ENCODE measurements at regions not wholly inside any gene's neighbourhood (a gene's known extent, or its start where the extent isn't known, plus 50 kb on each side); places are given as distances from the start of the nearest gene placed in this dataset.
"Not testable (repeated sequence)": the region's sequence is repeated elsewhere in the genome, so short reads cannot be mapped to it uniquely, and the experiment has no call there.

DNA sequence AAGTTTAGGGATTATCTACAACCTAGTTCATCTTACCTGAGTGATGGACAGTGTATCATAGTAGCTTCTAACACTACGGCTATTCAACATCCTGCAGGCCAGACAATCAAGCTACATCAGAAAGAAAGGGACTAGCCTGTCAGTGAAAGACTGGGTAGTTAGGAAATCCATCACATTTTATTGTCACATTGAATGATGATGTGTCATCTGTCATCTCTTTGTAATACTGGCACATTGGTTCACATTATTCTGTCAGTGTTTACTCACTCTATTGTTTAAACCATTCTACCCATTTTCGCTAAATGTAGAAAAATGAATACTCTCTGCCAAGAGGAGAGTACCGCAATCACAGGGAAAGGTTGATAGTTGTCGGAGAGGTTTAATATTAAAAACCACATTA lies 1155.8 kb downstream of the TUSC7 start:
- TF ChIP-seq, protein P1, sequence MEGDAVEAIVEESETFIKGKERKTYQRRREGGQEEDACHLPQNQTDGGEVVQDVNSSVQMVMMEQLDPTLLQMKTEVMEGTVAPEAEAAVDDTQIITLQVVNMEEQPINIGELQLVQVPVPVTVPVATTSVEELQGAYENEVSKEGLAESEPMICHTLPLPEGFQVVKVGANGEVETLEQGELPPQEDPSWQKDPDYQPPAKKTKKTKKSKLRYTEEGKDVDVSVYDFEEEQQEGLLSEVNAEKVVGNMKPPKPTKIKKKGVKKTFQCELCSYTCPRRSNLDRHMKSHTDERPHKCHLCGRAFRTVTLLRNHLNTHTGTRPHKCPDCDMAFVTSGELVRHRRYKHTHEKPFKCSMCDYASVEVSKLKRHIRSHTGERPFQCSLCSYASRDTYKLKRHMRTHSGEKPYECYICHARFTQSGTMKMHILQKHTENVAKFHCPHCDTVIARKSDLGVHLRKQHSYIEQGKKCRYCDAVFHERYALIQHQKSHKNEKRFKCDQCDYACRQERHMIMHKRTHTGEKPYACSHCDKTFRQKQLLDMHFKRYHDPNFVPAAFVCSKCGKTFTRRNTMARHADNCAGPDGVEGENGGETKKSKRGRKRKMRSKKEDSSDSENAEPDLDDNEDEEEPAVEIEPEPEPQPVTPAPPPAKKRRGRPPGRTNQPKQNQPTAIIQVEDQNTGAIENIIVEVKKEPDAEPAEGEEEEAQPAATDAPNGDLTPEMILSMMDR (IDR thresholded peaks at IDR 0.05), result no peak
- Mint-ChIP-seq H3K36me3 (ENCODE audit: low read depth) (no peaks in the 10 kb centered on the region), H3K27me3 (ENCODE audit: low read depth, poor library complexity) (no peaks in the 10 kb centered on the region), H3K9me3 (no peaks in the 10 kb centered on the region), H3K4me1 (no peaks in the 10 kb centered on the region), H3K27ac (no peak overlapping the region), H3K4me3 (no peak overlapping the region)
- DNase-seq, result no peak

DNA sequence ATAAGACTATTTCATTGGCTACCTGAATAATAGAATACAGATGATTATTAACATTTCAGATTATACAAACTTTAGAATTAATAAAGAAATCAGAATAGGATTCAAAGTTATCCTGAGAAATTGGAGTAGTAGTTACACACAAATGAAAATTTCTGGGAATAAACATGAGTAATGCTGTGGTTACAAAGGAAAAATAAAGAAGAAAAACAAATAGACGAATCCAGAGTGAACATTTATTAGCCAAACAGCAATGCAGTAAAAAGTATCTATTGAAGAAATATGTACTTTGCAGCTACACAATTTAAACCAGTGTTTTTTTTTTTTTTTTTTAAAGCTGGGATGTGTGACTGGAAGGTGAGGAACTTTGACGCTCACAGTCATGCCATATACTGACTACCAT lies 1159.2 kb downstream of the TUSC7 start:
- H3K4me3 Mint-ChIP-seq, result no peak overlapping the region
- DNase-seq, result no peak
- H3K27ac Mint-ChIP-seq, result no peak overlapping the region
- H3K4me1 Mint-ChIP-seq, result no peaks in the 10 kb centered on the region
- no peaks in the 10 kb centered on the region for H3K36me3 Mint-ChIP-seq (ENCODE audit: low read depth)
- TF ChIP-seq, protein P1 (IDR thresholded peaks at IDR 0.05), result no peak
- H3K9me3 Mint-ChIP-seq, result no peaks in the 10 kb centered on the region
- no peaks in the 10 kb centered on the region for H3K27me3 Mint-ChIP-seq (ENCODE audit: low read depth, poor library complexity)

DNA sequence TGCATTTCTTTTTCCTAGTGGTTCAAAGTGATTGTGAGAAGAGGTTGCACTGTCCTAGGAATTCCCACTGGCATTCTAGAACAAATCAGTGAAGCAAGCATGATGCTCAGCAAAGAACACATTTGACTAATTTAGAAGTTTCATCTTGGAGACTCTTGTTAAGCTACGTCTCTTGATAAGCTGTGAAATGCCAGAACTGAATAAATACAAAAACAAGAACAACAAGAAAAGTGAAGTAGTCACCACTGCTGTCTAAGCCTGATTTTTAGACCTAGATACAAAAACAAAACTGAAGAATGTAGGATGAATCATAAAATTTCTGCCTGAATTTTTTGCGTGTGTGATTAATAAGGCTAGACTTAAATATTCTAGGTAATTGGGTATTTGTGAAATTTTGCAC lies 1162.4 kb downstream of the TUSC7 start:
- no peaks in the 10 kb centered on the region for H3K4me1 Mint-ChIP-seq
- H3K9me3 Mint-ChIP-seq, result no peaks in the 10 kb centered on the region
- H3K4me3 Mint-ChIP-seq, result no peak overlapping the region
- H3K36me3 Mint-ChIP-seq (ENCODE audit: low read depth), result no peaks in the 10 kb centered on the region
- TF ChIP-seq, protein P1 (IDR thresholded peaks at IDR 0.05), result no peak
- no peak for DNase-seq
- no peaks in the 10 kb centered on the region for H3K27me3 Mint-ChIP-seq (ENCODE audit: low read depth, poor library complexity)
- H3K27ac Mint-ChIP-seq, result no peak overlapping the region

DNA sequence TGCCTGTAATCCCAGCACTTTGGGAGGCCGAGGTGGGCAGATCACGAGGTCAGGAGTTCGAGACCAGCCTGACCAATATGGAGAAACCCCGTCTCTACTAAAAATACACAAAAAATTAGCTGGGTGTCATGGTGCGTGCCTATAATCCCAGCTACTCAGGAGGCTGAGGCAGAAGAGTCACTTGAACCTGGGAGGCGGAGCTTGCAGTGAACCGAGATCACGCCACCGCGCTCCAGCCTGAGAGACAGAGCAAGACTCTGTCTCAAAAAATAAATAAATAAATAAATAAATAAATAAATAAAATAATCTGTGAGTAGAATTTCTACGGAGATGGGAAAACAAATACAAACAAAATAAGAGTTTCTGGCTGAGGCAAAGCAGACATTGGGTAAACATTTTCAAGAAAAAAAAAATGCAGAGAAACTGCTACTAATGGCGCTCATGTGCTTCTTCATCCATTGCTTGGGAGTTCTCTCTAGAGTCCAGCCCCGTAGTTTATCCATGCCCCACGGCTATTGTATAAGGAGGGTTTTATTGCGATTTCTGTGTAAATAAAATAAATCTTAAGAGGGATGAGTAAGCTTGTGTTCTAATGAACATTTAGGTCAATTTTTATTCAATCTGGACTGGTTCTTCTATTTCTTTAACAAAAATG lies 1161.9 kb downstream of the IGSF11 start:
- DNase-seq; H3K36me3 Mint-ChIP-seq (ENCODE audit: low read depth); H3K4me1 Mint-ChIP-seq; H3K9me3 Mint-ChIP-seq; H3K27ac Mint-ChIP-seq; H3K4me3 Mint-ChIP-seq; H3K27me3 Mint-ChIP-seq (ENCODE audit: low read depth, poor library complexity): not testable (repeated sequence)

DNA sequence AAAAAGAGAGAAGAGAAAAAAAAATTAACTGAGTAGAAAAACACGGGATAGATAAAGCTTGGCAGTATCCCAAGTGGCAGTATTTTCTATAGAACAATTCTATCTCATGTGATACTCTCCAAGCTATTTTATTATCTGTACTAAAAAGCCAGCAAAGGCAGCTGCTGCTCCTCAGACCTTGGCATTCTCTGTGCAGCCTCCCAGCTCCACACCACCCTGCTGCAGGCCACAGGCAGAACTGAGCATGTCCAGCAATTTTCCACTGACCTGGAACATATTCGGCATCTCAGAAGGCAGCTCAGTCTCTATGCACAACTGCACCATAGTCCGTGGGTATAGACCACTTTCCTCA lies 1161.4 kb downstream of the IGSF11 start:
- Mint-ChIP-seq H3K4me3 (no peak overlapping the region), H3K36me3 (ENCODE audit: low read depth) (no peaks in the 10 kb centered on the region), H3K4me1 (no peaks in the 10 kb centered on the region)

DNA sequence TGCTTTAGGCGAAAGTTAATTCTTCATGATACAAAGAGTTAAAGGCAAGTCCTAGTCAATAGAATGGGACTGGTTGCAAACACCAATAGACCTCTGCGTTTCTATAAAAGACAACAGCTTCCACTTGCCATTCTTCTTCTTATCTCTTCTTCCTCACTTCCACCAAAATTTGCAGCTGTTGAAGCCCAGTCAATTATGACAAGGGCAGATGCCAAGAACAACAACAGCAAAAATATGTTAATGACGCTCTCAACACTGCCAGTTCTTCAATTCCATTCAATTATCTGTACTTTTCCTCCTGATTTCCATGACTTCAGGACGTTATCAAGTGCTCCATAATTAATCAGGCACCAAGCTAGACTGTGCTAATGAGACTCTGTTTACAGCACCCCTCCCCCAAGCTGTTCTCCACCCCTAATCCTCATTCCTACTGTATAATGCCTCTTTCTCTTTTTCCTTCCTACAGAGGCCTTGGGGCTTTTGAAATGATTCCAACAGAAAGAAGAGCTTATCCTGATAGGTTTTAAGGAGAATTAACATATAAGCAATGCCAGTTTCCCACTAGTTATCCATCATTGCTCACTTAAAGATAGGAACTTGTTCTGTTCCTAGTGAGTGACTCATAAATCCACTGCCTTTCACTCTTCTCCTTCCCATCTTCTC lies 1160.5 kb downstream of the IGSF11 start:
- no peaks in the 10 kb centered on the region for H3K9me3 Mint-ChIP-seq
- no peaks in the 10 kb centered on the region for H3K4me1 Mint-ChIP-seq
- no peak for DNase-seq
- TF ChIP-seq, protein P1 (IDR thresholded peaks at IDR 0.05), result no peak
- no peaks in the 10 kb centered on the region for H3K27me3 Mint-ChIP-seq (ENCODE audit: low read depth, poor library complexity)
- H3K4me3 Mint-ChIP-seq, result no peak overlapping the region
- no peak overlapping the region for H3K27ac Mint-ChIP-seq
- no peaks in the 10 kb centered on the region for H3K36me3 Mint-ChIP-seq (ENCODE audit: low read depth)

More for the DNA sequence above, 1161.4 kb downstream of the IGSF11 start:
- Mint-ChIP-seq H3K27me3 (ENCODE audit: low read depth, poor library complexity) (no peaks in the 10 kb centered on the region), H3K9me3 (no peaks in the 10 kb centered on the region), H3K27ac (no peak overlapping the region)
- TF ChIP-seq, protein P1 (IDR thresholded peaks at IDR 0.05), result no peak
- DNase-seq, result no peak

All from nephron progenitor cell (in vitro differentiated cells).